HG03175 (cell line): ENCODE measurements at regions not wholly inside any gene's neighbourhood (a gene's known extent, or its start where the extent isn't known, plus 50 kb on each side); places are given as distances from the start of the nearest gene placed in this dataset.

Experiments used
- ATAC-seq: cut with Tn5 transposase; IDR thresholded peaks from one replicate; pipeline ENCODE4 v1.9.1; 2021; ENCODE audit warnings: mild to moderate bottlenecking, moderate library complexity; ENCODE audit not compliant: unreplicated experiment

GRCh38 chr7:39883812-39884390 lies 66.2 kb upstream of the CDK13 start:
- ATAC-seq, result no peak

GRCh38 chr7:39888171-39888853 lies 61.7 kb upstream of the CDK13 start:
- no peak for ATAC-seq

- no peak for ATAC-seq
Observed at GRCh38 chr7:39890411-39890810, 59.6 kb upstream of the CDK13 start.

GRCh38 chr7:39891894-39892293 lies 58.2 kb upstream of the CDK13 start:
- no peak for ATAC-seq

DNA sequence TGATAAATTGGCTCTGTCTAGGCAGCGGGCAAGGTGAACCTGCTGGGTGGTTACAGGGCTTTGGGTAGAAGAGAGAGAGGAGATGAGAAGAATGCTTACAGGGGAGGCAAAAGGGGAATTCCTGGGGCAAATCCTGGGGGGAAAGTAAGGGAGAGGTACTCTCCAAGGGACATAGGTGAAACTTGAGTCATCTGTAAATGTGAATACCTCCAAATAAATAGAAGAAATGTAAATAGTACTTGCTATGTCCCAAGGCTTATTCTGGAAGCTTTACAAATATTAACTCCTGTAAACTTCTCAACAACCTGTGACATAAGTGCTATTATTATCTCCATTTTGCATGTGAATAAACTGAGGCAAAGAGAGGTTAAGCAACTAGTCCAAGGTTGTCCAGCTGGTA lies 57.7 kb upstream of the CDK13 start:
- ATAC-seq, result no peak

GRCh38 chr7:39894904-39895303 lies 55.2 kb upstream of the CDK13 start:
- ATAC-seq, result no peak

DNA sequence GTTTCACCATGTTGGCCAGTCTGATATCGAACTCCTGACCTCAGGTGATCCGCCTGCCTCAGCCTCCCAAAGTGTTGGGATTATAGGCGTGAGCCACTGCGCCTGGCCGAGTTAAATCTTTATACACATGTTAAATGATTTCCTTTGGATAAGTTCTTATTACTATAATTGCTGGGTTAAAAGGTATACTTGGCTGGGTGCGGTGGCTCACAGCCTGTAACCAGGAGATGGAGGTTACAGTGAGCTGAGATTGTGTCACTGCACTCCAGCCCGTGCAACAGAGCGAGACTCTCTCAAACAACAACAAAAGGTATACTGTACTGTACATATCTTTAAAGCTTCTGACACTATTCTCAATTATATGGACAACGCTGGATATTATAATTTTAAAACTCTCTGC lies 53.2 kb upstream of the CDK13 start:
- no peak for ATAC-seq

GRCh38 chr7:39898867-39899266 lies 51.2 kb upstream of the CDK13 start:
- ATAC-seq, result no peak
